Suprapubic skin (tissue), 4 donors: ENCODE measurements at regions not wholly inside any gene's neighbourhood (a gene's known extent, or its start where the extent isn't known, plus 50 kb on each side); places are given as distances from the start of the nearest gene placed in this dataset.

Experiments
- POLR2A ChIP-seq, 2 donors: fragments of 450-650 bp; IDR thresholded peaks; one replicate each; pipeline ENCODE4 v1.6.1; 2017; ENCODE audit warnings: antibody characterized with exemption in 2 of 2, mild to moderate bottlenecking in 2 of 2, moderate library complexity in 2 of 2
- POLR2AphosphoS5 ChIP-seq, 3 donors: sonication (generic); formaldehyde crosslinking; IDR thresholded peaks; one replicate each; pipeline ENCODE4 v1.6.1; 2017; ENCODE audit warnings: antibody characterized with exemption in 3 of 3
- TF ChIP-seq, protein P1 (sequence below), 2 donors: fragments of 200-600 bp in 1 of 2; fragments of 450-650 bp in 1 of 2; sonication (generic) in 1 of 2; IDR thresholded peaks; one replicate each; pipeline ENCODE4 v1.5.1; 2016 to 2019; ENCODE audit warnings: antibody characterized with exemption in 2 of 2, mild to moderate bottlenecking in 1 of 2, moderate library complexity in 1 of 2

DNA sequence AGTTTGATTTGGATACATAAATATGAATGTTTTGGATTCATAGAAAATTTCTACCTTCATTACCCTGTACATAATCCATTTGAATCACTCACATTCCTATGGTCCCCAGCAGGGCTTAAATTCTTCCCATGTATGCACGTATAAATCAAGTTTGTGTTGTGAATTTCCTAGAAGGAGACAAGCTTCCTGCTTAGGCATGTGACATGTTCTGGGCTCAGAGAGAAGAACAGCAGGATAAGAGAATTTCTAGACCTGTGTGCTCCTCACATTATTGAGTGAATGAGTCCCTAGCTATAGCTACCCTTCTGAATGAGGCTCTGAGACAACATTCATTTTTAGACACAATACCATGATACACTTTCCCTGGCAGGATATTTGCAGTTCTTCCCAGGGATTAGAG, 229.1 kb downstream of the YTHDC2 start:
- TF ChIP-seq POLR2A (IDR thresholded peaks at IDR 0.05): no peak
- TF ChIP-seq, protein P1, sequence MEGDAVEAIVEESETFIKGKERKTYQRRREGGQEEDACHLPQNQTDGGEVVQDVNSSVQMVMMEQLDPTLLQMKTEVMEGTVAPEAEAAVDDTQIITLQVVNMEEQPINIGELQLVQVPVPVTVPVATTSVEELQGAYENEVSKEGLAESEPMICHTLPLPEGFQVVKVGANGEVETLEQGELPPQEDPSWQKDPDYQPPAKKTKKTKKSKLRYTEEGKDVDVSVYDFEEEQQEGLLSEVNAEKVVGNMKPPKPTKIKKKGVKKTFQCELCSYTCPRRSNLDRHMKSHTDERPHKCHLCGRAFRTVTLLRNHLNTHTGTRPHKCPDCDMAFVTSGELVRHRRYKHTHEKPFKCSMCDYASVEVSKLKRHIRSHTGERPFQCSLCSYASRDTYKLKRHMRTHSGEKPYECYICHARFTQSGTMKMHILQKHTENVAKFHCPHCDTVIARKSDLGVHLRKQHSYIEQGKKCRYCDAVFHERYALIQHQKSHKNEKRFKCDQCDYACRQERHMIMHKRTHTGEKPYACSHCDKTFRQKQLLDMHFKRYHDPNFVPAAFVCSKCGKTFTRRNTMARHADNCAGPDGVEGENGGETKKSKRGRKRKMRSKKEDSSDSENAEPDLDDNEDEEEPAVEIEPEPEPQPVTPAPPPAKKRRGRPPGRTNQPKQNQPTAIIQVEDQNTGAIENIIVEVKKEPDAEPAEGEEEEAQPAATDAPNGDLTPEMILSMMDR (IDR thresholded peaks at IDR 0.05): no peak
- no peak for TF ChIP-seq POLR2AphosphoS5 (IDR thresholded peaks at IDR 0.05)
